Heart left ventricle (tissue), 16 donors: ENCODE measurements at regions not wholly inside any gene's neighbourhood (a gene's known extent, or its start where the extent isn't known, plus 50 kb on each side); places are given as distances from the start of the nearest gene placed in this dataset.
"Not testable (repeated sequence)": the region's sequence is repeated elsewhere in the genome, so short reads cannot be mapped to it uniquely, and the experiment has no call there.

Source experiments
- ATAC-seq, 4 donors: fragments of 200-7000 bp; cut with Tn5 transposase; one replicate each; pipeline ENCODE4 v1.9.1; 2020 to 2022; ENCODE audit warnings: moderate library complexity in 4 of 4, mild to moderate bottlenecking in 3 of 4, moderate number of reproducible peaks in 1 of 4
- DNase-seq, 5 donors: peaks; one replicate each; pipeline ENCODE4 v3.0.0-alpha.2; 2020
- H3K27ac ChIP-seq, 12 donors: fragments of 200-600 bp; sonication (generic) in 4 of 12; one replicate each; pipeline versions ENCODE4 v1.5.0 to v1.8.0; 2016 to 2022; ENCODE audit warnings: mild to moderate bottlenecking in 2 of 12
- H3K27me3 ChIP-seq, 9 donors: fragments of 200-600 bp; sonication (generic) in 2 of 9; one replicate each; pipeline versions ENCODE4 v1.5.1 to v1.8.0; 2016 to 2022; ENCODE audit warnings: mild to moderate bottlenecking in 3 of 9
- H3K36me3 ChIP-seq, 9 donors: fragments of 200-600 bp; sonication (generic) in 2 of 9; one replicate each; pipeline versions ENCODE4 v1.5.0 to v1.8.0; 2018 to 2022; ENCODE audit warnings: mild to moderate bottlenecking in 2 of 9
- H3K4me1 ChIP-seq, 12 donors: fragments of 200-600 bp; sonication (generic) in 4 of 12; one replicate each; pipeline versions ENCODE4 v1.5.0 to v1.8.0; 2016 to 2022; ENCODE audit warnings: mild to moderate bottlenecking in 3 of 12
- H3K4me3 ChIP-seq, 12 donors: fragments of 200-600 bp; sonication (generic) in 4 of 12; one replicate each; pipeline versions ENCODE4 v1.5.0 to v1.8.0; 2017 to 2022; ENCODE audit warnings: mild to moderate bottlenecking in 9 of 12, moderate library complexity in 4 of 12
- H3K9me3 ChIP-seq, 12 donors: fragments of 200-600 bp; sonication (generic) in 4 of 12; one replicate each; pipeline versions ENCODE4 v1.5.0 to v1.8.0; 2016 to 2022; ENCODE audit warnings: mild to moderate bottlenecking in 1 of 12
- POLR2A ChIP-seq, 2 donors: fragments of 450-650 bp; IDR thresholded peaks; one replicate each; pipeline ENCODE4 v1.6.1; 2017; ENCODE audit warnings: antibody characterized with exemption in 2 of 2, mild to moderate bottlenecking in 2 of 2, moderate library complexity in 2 of 2
- WGBS, 4 donors: extraction: QIAGEN DNeasy Blood & Tissue Kit in 2 of 4; methylation state at CpG; one replicate each; pipeline versions ENCODE4 v1.1.5 to v1.1.7; 2013 to 2018; 5-methylcytosine and 5-hydroxymethylcytosine counted together
- intact Hi-C, 10 donors: fragments of 100-400 bp; cut with DNase I; formaldehyde crosslinking; loops; one replicate each; pipeline versions ENCODE4 v1.11.1 to v1.14.2; 2022
- TF ChIP-seq, protein P1 (sequence below), 12 donors: fragments of 200-600 bp; sonication (generic) in 4 of 12; IDR thresholded peaks; one replicate each; pipeline versions ENCODE4 v1.5.0 to v1.8.0; 2018 to 2022; ENCODE audit warnings: antibody characterized with exemption in 12 of 12, mild to moderate bottlenecking in 5 of 12
- donor health status: ischemic (EF 13 %, LVEDD 7.1; RV severe dilation, severe dysfunction).
- donor health status: healthy with polysubstance abuse.
- donor health status: DM: no; HTN: yes; CAD: no.
- donor health status: DM: no; HTN: no; CAD: no.
- donor health status: ischemic (EF 25% LVEDD 6.9; RV normal size, moderate dysfunction).
- donor health status: ischemic (EF 25% LVEDD 5.7; RV mildly dilated, moderate dysfunction).
- donor health status: healthy.
- donor health status: DM: yes; HTN: yes; CAD: no.
- donor health status: ischemic (EF 35%, LVEDD 5.7; RV mildly dilated, moderate dysfunction).
- donor health status: nonischemic (EF 11% LVEDD 7.7; RV severe dilation, severe dysfunction).
- donor health status: DM: yes; HTN: yes; CAD: no.
- donor health status: PGD.
- donor health status: ischemic (EF 29% LVEDD 5.4; RV normal size, mild dysfunction).
- donor health status: nonischemic (EF 23%, LVEDD 6.1; RV moderate dilation, normal function).

DNA sequence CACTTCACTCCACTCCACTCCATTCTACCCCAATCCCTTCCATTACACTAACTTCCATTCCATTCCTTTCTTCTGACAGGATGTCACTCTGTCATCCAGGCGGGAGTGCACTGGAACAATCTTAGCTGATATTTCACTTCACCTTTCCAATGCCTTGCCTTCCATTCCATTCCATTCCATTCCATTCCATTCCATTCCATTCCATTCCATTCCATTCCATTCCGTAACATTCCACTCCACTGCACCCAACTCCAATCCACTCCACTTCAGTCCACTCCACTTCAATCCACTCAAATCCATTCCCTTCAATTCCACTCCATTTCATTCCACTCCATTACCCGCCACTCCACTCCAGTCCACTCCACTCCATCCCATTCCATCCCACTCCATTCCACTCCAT, 1099.4 kb downstream of the TSPY10 start:
- Histone ChIP-seq H3K27me3 (no peaks in the 10 kb centered on the region), H3K4me3 (no peak overlapping the region), H3K4me1 (no peaks in the 10 kb centered on the region), H3K27ac (no peak overlapping the region), H3K9me3 (no peaks in the 10 kb centered on the region), H3K36me3 (no peaks in the 10 kb centered on the region)
- 42 to 47% methylated on average over 3 of the region's 3 CpGs; no CpG with 5 or more reads in 2 of the 4 donors for WGBS, 4 donors
- TF ChIP-seq POLR2A (IDR thresholded peaks at IDR 0.05) = no peak
- TF ChIP-seq, protein P1, sequence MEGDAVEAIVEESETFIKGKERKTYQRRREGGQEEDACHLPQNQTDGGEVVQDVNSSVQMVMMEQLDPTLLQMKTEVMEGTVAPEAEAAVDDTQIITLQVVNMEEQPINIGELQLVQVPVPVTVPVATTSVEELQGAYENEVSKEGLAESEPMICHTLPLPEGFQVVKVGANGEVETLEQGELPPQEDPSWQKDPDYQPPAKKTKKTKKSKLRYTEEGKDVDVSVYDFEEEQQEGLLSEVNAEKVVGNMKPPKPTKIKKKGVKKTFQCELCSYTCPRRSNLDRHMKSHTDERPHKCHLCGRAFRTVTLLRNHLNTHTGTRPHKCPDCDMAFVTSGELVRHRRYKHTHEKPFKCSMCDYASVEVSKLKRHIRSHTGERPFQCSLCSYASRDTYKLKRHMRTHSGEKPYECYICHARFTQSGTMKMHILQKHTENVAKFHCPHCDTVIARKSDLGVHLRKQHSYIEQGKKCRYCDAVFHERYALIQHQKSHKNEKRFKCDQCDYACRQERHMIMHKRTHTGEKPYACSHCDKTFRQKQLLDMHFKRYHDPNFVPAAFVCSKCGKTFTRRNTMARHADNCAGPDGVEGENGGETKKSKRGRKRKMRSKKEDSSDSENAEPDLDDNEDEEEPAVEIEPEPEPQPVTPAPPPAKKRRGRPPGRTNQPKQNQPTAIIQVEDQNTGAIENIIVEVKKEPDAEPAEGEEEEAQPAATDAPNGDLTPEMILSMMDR (IDR thresholded peaks at IDR 0.05) = no peak
- ATAC-seq (no peak), DNase-seq (no peak)
- intact Hi-C loops = no loop called here

DNA sequence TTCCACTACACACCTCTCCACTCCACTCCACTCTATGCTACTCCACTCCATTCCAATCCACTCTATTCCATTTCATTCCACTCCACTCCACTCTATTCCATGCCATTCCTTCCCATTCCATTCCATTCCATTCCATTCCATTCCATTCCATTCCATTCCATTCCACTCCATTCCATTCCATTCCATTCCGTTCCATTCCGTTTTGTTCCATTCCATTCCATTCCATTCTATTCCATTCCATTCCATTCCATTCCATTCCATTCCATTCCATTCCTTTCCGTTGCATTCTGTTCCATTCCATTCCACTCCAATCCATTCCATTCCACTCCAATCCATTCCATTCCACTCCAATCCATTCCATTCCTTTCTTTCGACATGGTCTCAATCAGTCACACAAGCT, 1121.1 kb downstream of the TSPY10 start:
- DNase-seq, H3K9me3 ChIP-seq, H3K27me3 ChIP-seq, ATAC-seq, H3K4me3 ChIP-seq, H3K36me3 ChIP-seq, H3K4me1 ChIP-seq, H3K27ac ChIP-seq, intact Hi-C loops: not testable (repeated sequence)
- WGBS, 4 donors = no CpG with 5 or more reads among the region's 4 CpGs

DNA sequence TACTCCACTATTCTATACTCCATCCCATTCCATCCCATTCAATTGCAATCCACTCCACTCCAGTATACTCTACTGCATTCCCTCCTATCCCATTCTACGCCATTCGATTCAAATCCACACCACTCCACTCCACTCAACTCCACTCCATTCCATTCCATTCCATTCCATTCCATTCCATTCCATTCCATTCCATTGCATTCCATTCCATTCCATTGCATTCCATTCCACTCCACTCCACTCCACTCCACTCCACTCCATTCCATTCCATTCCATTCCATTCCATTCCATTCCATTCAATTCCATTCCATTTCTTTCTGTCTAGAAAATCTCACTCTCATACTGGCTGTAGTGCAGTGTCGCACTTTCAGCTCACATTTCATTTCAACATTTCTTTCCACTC, 1129.4 kb downstream of the TSPY10 start:
- H3K4me3 ChIP-seq, intact Hi-C loops, H3K36me3 ChIP-seq, ATAC-seq, H3K27ac ChIP-seq, H3K27me3 ChIP-seq, H3K4me1 ChIP-seq, DNase-seq: not testable (repeated sequence)
- 57 to 73% methylated on average over 3 of the region's 3 CpGs; no CpG with 5 or more reads in 2 of the 4 donors for WGBS, 4 donors
- peaks cover 0 to 13% (median 0%) of the 10 kb centered on the region in 12 donors for H3K9me3 ChIP-seq

DNA sequence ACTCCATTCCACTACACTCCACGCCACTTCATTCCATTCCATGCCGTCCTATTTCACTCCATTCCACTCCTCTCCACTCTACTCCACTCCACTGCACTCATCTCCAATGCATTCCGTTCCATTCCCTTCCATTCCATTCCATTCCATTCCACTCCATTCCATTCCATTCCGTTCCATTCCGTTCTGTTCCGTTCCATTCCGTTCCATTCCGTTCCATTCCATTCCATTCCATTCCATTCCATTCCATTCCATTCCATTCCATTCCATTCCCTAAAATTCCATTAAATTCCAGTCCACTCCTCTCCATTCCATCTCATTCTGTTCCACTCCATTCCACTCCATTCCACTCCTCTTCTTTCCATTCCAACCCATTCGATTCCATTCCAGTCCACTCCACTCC, 1139.1 kb downstream of the TSPY10 start:
- intact Hi-C loops = no loop called here
- ATAC-seq (peak in 3 of 4 donors; percentile 69 to 72 (median 70)), DNase-seq (no peak)
- Histone ChIP-seq H3K4me1 (no peaks in the 10 kb centered on the region), H3K9me3 (peaks cover 0 to 23% (median 0%) of the 10 kb centered on the region in 12 donors), H3K27me3 (no peaks in the 10 kb centered on the region), H3K36me3 (no peaks in the 10 kb centered on the region), H3K27ac (no peak overlapping the region), H3K4me3 (no peak overlapping the region)
- WGBS, 4 donors = 11 to 50% (median 32%) methylated on average over 5 to 9 of the region's 9 CpGs
- TF ChIP-seq POLR2A (IDR thresholded peaks at IDR 0.05) = no peak
- TF ChIP-seq, protein P1 (IDR thresholded peaks at IDR 0.05) = no peak

DNA sequence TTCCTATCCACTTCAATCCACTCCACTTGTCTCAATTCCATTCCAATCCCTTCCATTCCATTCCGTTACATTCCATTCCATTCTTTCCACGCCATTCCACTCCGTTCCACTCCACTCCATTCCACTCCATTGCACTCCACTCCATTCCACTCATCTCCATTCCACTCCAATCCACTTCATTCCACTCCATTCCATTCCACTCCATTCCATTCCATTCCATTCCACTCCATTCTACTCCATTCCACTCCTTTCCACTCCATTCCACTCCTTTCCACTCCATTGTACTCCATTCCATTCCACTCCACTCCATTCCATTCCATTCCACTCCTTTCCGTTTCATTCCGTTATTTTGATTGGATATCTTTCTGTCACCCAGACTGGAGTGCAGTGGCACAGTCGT, 1158.7 kb downstream of the TSPY10 start:
- Histone ChIP-seq H3K27me3 (no peaks in the 10 kb centered on the region), H3K36me3 (no peaks in the 10 kb centered on the region), H3K4me3 (no peak overlapping the region), H3K9me3 (peaks cover 0 to 9% (median 0%) of the 10 kb centered on the region in 12 donors), H3K4me1 (no peaks in the 10 kb centered on the region), H3K27ac (no peak overlapping the region)
- intact Hi-C loops = no loop called here
- ATAC-seq = no peak
- no peak for DNase-seq
- WGBS, 4 donors = 39 to 50% methylated on average over 6 of the region's 6 CpGs; no CpG with 5 or more reads in 2 of the 4 donors
- TF ChIP-seq, protein P1 (IDR thresholded peaks at IDR 0.05) = no peak
- TF ChIP-seq POLR2A (IDR thresholded peaks at IDR 0.05) = no peak
